GM23338 (cell line): ENCODE measurements at regions not wholly inside any gene's neighbourhood (a gene's known extent, or its start where the extent isn't known, plus 50 kb on each side); places are given as distances from the start of the nearest gene placed in this dataset.

ENCODE experiments used
- CREB1 ChIP-seq: fragments of 250-450 bp; sonication (Bioruptor Pico); IDR thresholded peaks from 2 replicates; pipeline ENCODE4 v1.5.0; 2020; ENCODE audit warnings: low read depth, mild to moderate bottlenecking, moderate library complexity
- CTCF ChIP-seq, 2 experiments: fragments of 200-600 bp in 1 of 2; sonication (generic) in 1 of 2; conservative IDR thresholded peaks; 2 replicates each; pipeline versions ENCODE4 v1.5.1 to v1.6.1; 2016 to 2017; ENCODE audit warnings: antibody characterized with exemption in 2 of 2, low read depth in 2 of 2, mild to moderate bottlenecking in 2 of 2, moderate library complexity in 1 of 2
- EZH2 ChIP-seq: fragments of 200-600 bp; sonication (generic); IDR thresholded peaks from one replicate; pipeline ENCODE4 v1.8.0; 2017; ENCODE audit warnings: antibody characterized with exemption, mild to moderate bottlenecking, low read depth; ENCODE audit not compliant: unreplicated experiment
- EZH2phosphoT487 ChIP-seq: fragments of 200-600 bp; sonication (generic); IDR thresholded peaks from one replicate; pipeline ENCODE4 v1.8.1; 2018; ENCODE audit warnings: antibody characterized with exemption; ENCODE audit not compliant: unreplicated experiment
- JUNB ChIP-seq: IDR thresholded peaks from one replicate; pipeline ENCODE4 v1.6.1; 2016; ENCODE audit warnings: antibody characterized with exemption; ENCODE audit not compliant: unreplicated experiment
- NANOG ChIP-seq: IDR thresholded peaks from 2 replicates; pipeline ENCODE4 v1.6.1; 2016; ENCODE audit warnings: antibody characterized with exemption, borderline replicate concordance
- POLR2AphosphoS5 ChIP-seq: IDR thresholded peaks from 2 replicates; pipeline ENCODE4 v1.6.1; 2016; ENCODE audit warnings: antibody characterized with exemption, low read depth
- REST ChIP-seq: IDR thresholded peaks from one replicate; pipeline ENCODE4 v1.6.1; 2018; ENCODE audit warnings: antibody characterized with exemption; ENCODE audit not compliant: unreplicated experiment
- ZNF114 ChIP-seq: fragments of 250-450 bp; sonication (Bioruptor Pico); IDR thresholded peaks from 2 replicates; pipeline ENCODE4 v1.5.0; 2020; ENCODE audit warnings: mild to moderate bottlenecking, moderate library complexity
- ZNF331 ChIP-seq: fragments of 250-450 bp; sonication (Bioruptor Pico); IDR thresholded peaks from 2 replicates; pipeline ENCODE4 v1.5.0; 2020; ENCODE audit warnings: low read depth, mild to moderate bottlenecking, moderate library complexity

- TF ChIP-seq POLR2AphosphoS5 = no peak
- TF ChIP-seq JUNB = no peak
- no peak for TF ChIP-seq CTCF (conservative IDR thresholded peaks at IDR 0.05; ENCODE audit: low read depth in 2 of 2)
- no peak for TF ChIP-seq EZH2
- TF ChIP-seq NANOG = no peak
- TF ChIP-seq REST = no peak
- TF ChIP-seq CREB1 (CRISPR knock-in tag) = no peak
- no peak for TF ChIP-seq EZH2phosphoT487
- no peak for TF ChIP-seq ZNF114 (CRISPR knock-in tag)
- TF ChIP-seq ZNF331 (CRISPR knock-in tag) = no peak
These were observed 172.4 kb upstream of the AGR3 start for GRCh38 chr7:17054206-17054605.
